Liver (tissue), 8 donors: ENCODE measurements at regions not wholly inside any gene's neighbourhood (a gene's known extent, or its start where the extent isn't known, plus 50 kb on each side); places are given as distances from the start of the nearest gene placed in this dataset.

ENCODE experiments used
- DNase-seq: peaks from one replicate; pipeline ENCODE4 v3.0.0-alpha.2; 2017; ENCODE audit warnings: low spot score
- H3K27ac ChIP-seq, 2 donors: one replicate each; pipeline ENCODE4 v1.7.0; 2013; ENCODE audit warnings: inconsistent platforms in 2 of 2, low read length in 2 of 2, control low read depth in 1 of 2, low read depth in 1 of 2, mild to moderate bottlenecking in 1 of 2
- H3K27me3 ChIP-seq, 4 donors: one replicate each; pipeline versions ENCODE4 v1.6.1 to v1.7.0; 2013; ENCODE audit warnings: low read length in 3 of 4, inconsistent platforms in 1 of 4, mild to moderate bottlenecking in 1 of 4, moderate library complexity in 1 of 4; ENCODE audit not compliant: control insufficient read depth in 4 of 4, insufficient read depth in 4 of 4
- H3K36me3 ChIP-seq, 4 donors: one replicate each; pipeline versions ENCODE4 v1.6.1 to v1.7.0; 2013; ENCODE audit warnings: low read length in 3 of 4, mild to moderate bottlenecking in 3 of 4, low read depth in 1 of 4, moderate library complexity in 1 of 4; ENCODE audit not compliant: control insufficient read depth in 4 of 4, insufficient read depth in 3 of 4
- H3K4me1 ChIP-seq, 4 donors: one replicate each; pipeline versions ENCODE4 v1.6.1 to v1.7.0; 2013; ENCODE audit warnings: low read length in 3 of 4, mild to moderate bottlenecking in 3 of 4, moderate library complexity in 1 of 4; ENCODE audit not compliant: control insufficient read depth in 4 of 4, insufficient read depth in 4 of 4
- H3K4me3 ChIP-seq, 3 donors: one replicate each; pipeline versions ENCODE4 v1.6.1 to v1.7.0; 2013; ENCODE audit warnings: low read length in 3 of 3, control low read depth in 1 of 3, low read depth in 1 of 3, mild to moderate bottlenecking in 1 of 3
- H3K9ac ChIP-seq, 2 donors: one replicate each; pipeline ENCODE4 v1.7.0; 2013; ENCODE audit warnings: low read length in 2 of 2, mild to moderate bottlenecking in 2 of 2, moderate library complexity in 2 of 2, control low read depth in 1 of 2, low read depth in 1 of 2
- H3K9me3 ChIP-seq, 4 donors: one replicate each; pipeline versions ENCODE4 v1.6.1 to v1.7.0; 2013; ENCODE audit warnings: low read length in 3 of 4; ENCODE audit not compliant: control insufficient read depth in 4 of 4
- ATF3 ChIP-seq: IDR thresholded peaks from 2 replicates; pipeline ENCODE4 v1.6.1; 2016; ENCODE audit warnings: antibody characterized with exemption
- CTCF ChIP-seq: fragments of 150-350 bp; IDR thresholded peaks from 2 replicates; pipeline ENCODE4 v1.5.1; 2017; ENCODE audit warnings: improper control_type of control experiment, low read depth, low read length; ENCODE audit not compliant: missing input control
- EGR1 ChIP-seq, 2 donors: IDR thresholded peaks; 2 replicates each; pipeline ENCODE4 v1.6.1; 2016 to 2018; ENCODE audit warnings: antibody characterized with exemption in 2 of 2, low read depth in 2 of 2
- FOXA1 ChIP-seq: IDR thresholded peaks from 2 replicates; pipeline ENCODE4 v1.6.1; 2016; ENCODE audit warnings: antibody characterized with exemption
- FOXA2 ChIP-seq: IDR thresholded peaks from 2 replicates; pipeline ENCODE4 v1.6.1; 2016; ENCODE audit warnings: antibody characterized with exemption
- GABPA ChIP-seq, 2 donors: IDR thresholded peaks in 1 of 2; conservative IDR thresholded peaks in 1 of 2; 2 replicates each; pipeline ENCODE4 v1.6.1; 2016; ENCODE audit warnings: antibody characterized with exemption in 2 of 2, mild to moderate bottlenecking in 1 of 2, moderate library complexity in 1 of 2
- HNF4A ChIP-seq, 2 donors: conservative IDR thresholded peaks; 2 replicates each; pipeline ENCODE4 v1.6.1; 2016; ENCODE audit warnings: antibody characterized with exemption in 2 of 2, mild to moderate bottlenecking in 2 of 2
- HNF4G ChIP-seq: IDR thresholded peaks from 2 replicates; pipeline ENCODE4 v1.6.1; 2016; ENCODE audit warnings: antibody characterized with exemption
- JUND ChIP-seq, 2 donors: IDR thresholded peaks; 2 replicates each; pipeline ENCODE4 v1.6.1; 2016; ENCODE audit warnings: antibody characterized with exemption in 2 of 2
- MAX ChIP-seq: IDR thresholded peaks from 2 replicates; pipeline ENCODE4 v1.6.1; 2016; ENCODE audit warnings: antibody characterized with exemption
- NR2F2 ChIP-seq: IDR thresholded peaks from 2 replicates; pipeline ENCODE4 v1.6.1; 2016; ENCODE audit warnings: antibody characterized with exemption
- RXRA ChIP-seq, 2 donors: IDR thresholded peaks; 2 replicates each; pipeline ENCODE4 v1.6.1; 2017 to 2018; ENCODE audit warnings: antibody characterized with exemption in 2 of 2, mild to moderate bottlenecking in 1 of 2
- SP1 ChIP-seq: IDR thresholded peaks from 2 replicates; pipeline ENCODE4 v1.6.1; 2018; ENCODE audit warnings: antibody characterized with exemption, mild to moderate bottlenecking
- TAF1 ChIP-seq: conservative IDR thresholded peaks from 2 replicates; pipeline ENCODE4 v1.6.1; 2016; ENCODE audit warnings: antibody characterized with exemption, mild to moderate bottlenecking
- YY1 ChIP-seq: IDR thresholded peaks from 2 replicates; pipeline ENCODE4 v1.6.1; 2016; ENCODE audit warnings: antibody characterized with exemption, mild to moderate bottlenecking
- ZBTB33 ChIP-seq: IDR thresholded peaks from 2 replicates; pipeline ENCODE4 v1.6.1; 2016; ENCODE audit warnings: antibody characterized with exemption
- WGBS: extraction: QIAGEN DNeasy Blood & Tissue Kit; methylation state at CpG from one replicate; pipeline ENCODE4 v1.1.7; 2013; 5-methylcytosine and 5-hydroxymethylcytosine counted together
- donor health status: healthy.
- donor health status: healthy.
- donor health status: healthy.
- donor health status: healthy.
- donor health status: healthy.

- DNase-seq: no peak
- Histone ChIP-seq H3K9ac (no peak overlapping the region), H3K4me1 (no peaks in the 10 kb centered on the region), H3K4me3 (no peak overlapping the region), H3K27ac (no peak overlapping the region), H3K36me3 (no peaks in the 10 kb centered on the region), H3K27me3 (no peaks in the 10 kb centered on the region), H3K9me3 (peaks cover 0 to 5% (median under 1%) of the 10 kb centered on the region in 4 donors)
- no peak for TF ChIP-seq YY1
- no peak for TF ChIP-seq EGR1 (IDR thresholded peaks at IDR 0.05; ENCODE audit: low read depth in 2 of 2)
- TF ChIP-seq HNF4A (conservative IDR thresholded peaks at IDR 0.05): no peak
- no peak for TF ChIP-seq MAX
- no peak for TF ChIP-seq FOXA1
- no peak for TF ChIP-seq SP1
- no peak for TF ChIP-seq JUND (IDR thresholded peaks at IDR 0.05)
- no peak for TF ChIP-seq TAF1
- no peak for TF ChIP-seq HNF4G
- no peak for TF ChIP-seq NR2F2
- TF ChIP-seq RXRA (IDR thresholded peaks at IDR 0.05): no peak
- no peak for TF ChIP-seq ATF3
- no peak for TF ChIP-seq FOXA2
- TF ChIP-seq CTCF: no peak
- WGBS: 52% methylated on average over 1 of the region's 1 CpG
These were observed 88.5 kb upstream of the ADGRB3 start for GRCh38 chr6:68546620-68547019.

GRCh38 chr6:68544450-68544849 lies 90.6 kb upstream of the ADGRB3 start:
- Histone ChIP-seq H3K4me1 (no peaks in the 10 kb centered on the region), H3K27me3 (no peaks in the 10 kb centered on the region), H3K36me3 (no peaks in the 10 kb centered on the region), H3K27ac (no peak overlapping the region), H3K9ac (no peak overlapping the region), H3K9me3 (peaks cover 0 to 5% (median under 1%) of the 10 kb centered on the region in 4 donors), H3K4me3 (no peak overlapping the region)
- DNase-seq: no peak
- WGBS: 71% methylated on average over 3 of the region's 3 CpGs
- TF ChIP-seq GABPA (IDR thresholded peaks at IDR 0.05 in 1 of 2, conservative IDR thresholded peaks at IDR 0.05 in 1 of 2) (no peak), SP1 (no peak), NR2F2 (no peak), MAX (no peak), CTCF (no peak), FOXA2 (no peak), HNF4A (conservative IDR thresholded peaks at IDR 0.05) (no peak), EGR1 (IDR thresholded peaks at IDR 0.05; ENCODE audit: low read depth in 2 of 2) (no peak), ZBTB33 (no peak), FOXA1 (no peak)
